Esophagus squamous epithelium (tissue), 5 donors: ENCODE measurements at regions not wholly inside any gene's neighbourhood (a gene's known extent, or its start where the extent isn't known, plus 50 kb on each side); places are given as distances from the start of the nearest gene placed in this dataset.

ENCODE experiments used
- DNase-seq: peaks from one replicate; lab custom pipeline; 2025; lab: John Stamatoyannopoulos, UW
- H3K27ac ChIP-seq, 4 donors: fragments of 200-600 bp; sonication (generic); one replicate each; pipeline ENCODE4 v1.5.1; 2016 to 2019; ENCODE audit warnings: mild to moderate bottlenecking in 1 of 4
- H3K27me3 ChIP-seq, 4 donors: fragments of 200-600 bp; sonication (generic); 1 replicate in 3 of 4; 2 replicates in 1 of 4; pipeline versions ENCODE4 v1.5.1 to v1.6.0; 2017 to 2021; ENCODE audit warnings: antibody characterized with exemption in 1 of 4
- H3K36me3 ChIP-seq, 3 donors: fragments of 200-600 bp; sonication (generic); one replicate each; pipeline ENCODE4 v1.5.1; 2016 to 2019
- H3K4me1 ChIP-seq, 3 donors: fragments of 200-600 bp; sonication (generic); one replicate each; pipeline ENCODE4 v1.5.1; 2017 to 2019
- H3K4me3 ChIP-seq, 4 donors: fragments of 200-600 bp; sonication (generic); 1 replicate in 3 of 4; 2 replicates in 1 of 4; pipeline ENCODE4 v1.5.1; 2016 to 2019; ENCODE audit warnings: mild to moderate bottlenecking in 2 of 4, moderate library complexity in 1 of 4
- H3K9me3 ChIP-seq, 3 donors: fragments of 200-600 bp; sonication (generic); one replicate each; pipeline ENCODE4 v1.5.1; 2016 to 2019
- CTCF ChIP-seq, 6 experiments: fragments of 450-650 bp in 4 of 6; fragments of 200-600 bp in 2 of 6; sonication (generic) in 2 of 6; IDR thresholded peaks; one replicate each; pipeline ENCODE4 v1.5.1; 2016 to 2019; ENCODE audit warnings: antibody characterized with exemption in 6 of 6, mild to moderate bottlenecking in 4 of 6, moderate library complexity in 4 of 6
- POLR2A ChIP-seq, 4 donors: fragments of 450-650 bp; IDR thresholded peaks; one replicate each; pipeline ENCODE4 v1.6.1; 2017; ENCODE audit warnings: antibody characterized with exemption in 4 of 4, mild to moderate bottlenecking in 4 of 4, moderate library complexity in 3 of 4
- WGBS, 2 donors: methylation state at CpG; one replicate each; pipeline ENCODE4 v1.1.5; 2018; 5-methylcytosine and 5-hydroxymethylcytosine counted together
- intact Hi-C: fragments of 100-400 bp; cut with DNase I; formaldehyde crosslinking; loops from one replicate; pipeline ENCODE4 v1.15.0; 2022
- donor health status: DM: yes; HTN: yes; CAD: no.

GRCh38 chr2:51108794-51109193 lies 76.9 kb upstream of the NRXN1 start:
- no peaks in the 10 kb centered on the region for H3K27me3 ChIP-seq
- no peaks in the 10 kb centered on the region for H3K4me1 ChIP-seq
- no peak overlapping the region for H3K27ac ChIP-seq
- WGBS, 2 donors = 89 to 100% methylated on average over 1 of the region's 1 CpG
- H3K4me3 ChIP-seq = no peak overlapping the region
- intact Hi-C loops = no loop called here
- DNase-seq = no peak
- TF ChIP-seq POLR2A (IDR thresholded peaks at IDR 0.05) (no peak), CTCF (IDR thresholded peaks at IDR 0.05) (no peak)
- no peaks in the 10 kb centered on the region for H3K9me3 ChIP-seq
- H3K36me3 ChIP-seq = no peaks in the 10 kb centered on the region

GRCh38 chr2:51107841-51108240 lies 75.9 kb upstream of the NRXN1 start:
- DNase-seq = no peak
- Histone ChIP-seq H3K36me3 (no peaks in the 10 kb centered on the region), H3K4me1 (no peaks in the 10 kb centered on the region), H3K27me3 (no peaks in the 10 kb centered on the region), H3K4me3 (no peak overlapping the region), H3K27ac (no peak overlapping the region), H3K9me3 (no peaks in the 10 kb centered on the region)
- WGBS, 2 donors = 28 to 32% methylated on average over 2 of the region's 2 CpGs
- intact Hi-C loops = no loop called here
- no peak for TF ChIP-seq CTCF (IDR thresholded peaks at IDR 0.05)
- TF ChIP-seq POLR2A (IDR thresholded peaks at IDR 0.05) = no peak

GRCh38 chr2:51105811-51106210 lies 73.9 kb upstream of the NRXN1 start:
- Histone ChIP-seq H3K36me3 (no peaks in the 10 kb centered on the region), H3K4me1 (no peaks in the 10 kb centered on the region), H3K9me3 (no peaks in the 10 kb centered on the region), H3K4me3 (no peak overlapping the region), H3K27ac (no peak overlapping the region), H3K27me3 (no peaks in the 10 kb centered on the region)
- intact Hi-C loops = no loop called here
- TF ChIP-seq POLR2A (IDR thresholded peaks at IDR 0.05) (no peak), CTCF (IDR thresholded peaks at IDR 0.05) (no peak)
- 72 to 73% methylated on average over 2 of the region's 2 CpGs for WGBS, 2 donors
- DNase-seq = no peak

GRCh38 chr2:51103205-51103604 lies 71.3 kb upstream of the NRXN1 start:
- Histone ChIP-seq H3K9me3 (no peaks in the 10 kb centered on the region), H3K27ac (no peak overlapping the region), H3K4me1 (no peaks in the 10 kb centered on the region), H3K4me3 (no peak overlapping the region), H3K27me3 (no peaks in the 10 kb centered on the region), H3K36me3 (no peaks in the 10 kb centered on the region)
- intact Hi-C loops = no loop called here
- DNase-seq = no peak
- WGBS, 2 donors = 24 to 40% methylated on average over 4 to 6 of the region's 6 CpGs
- TF ChIP-seq POLR2A (IDR thresholded peaks at IDR 0.05) = no peak

- Histone ChIP-seq H3K4me3 (no peak overlapping the region), H3K27me3 (no peaks in the 10 kb centered on the region), H3K4me1 (no peaks in the 10 kb centered on the region), H3K36me3 (no peaks in the 10 kb centered on the region), H3K9me3 (no peaks in the 10 kb centered on the region), H3K27ac (no peak overlapping the region)
- no peak for TF ChIP-seq POLR2A (IDR thresholded peaks at IDR 0.05)
- TF ChIP-seq CTCF (IDR thresholded peaks at IDR 0.05) = no peak
- 79 to 83% methylated on average over 4 of the region's 4 CpGs for WGBS, 2 donors
- DNase-seq = no peak
- intact Hi-C loops = no loop called here
Observed at GRCh38 chr2:51093016-51093415, 61.1 kb upstream of the NRXN1 start.

- Histone ChIP-seq H3K36me3 (no peaks in the 10 kb centered on the region), H3K27me3 (no peaks in the 10 kb centered on the region), H3K4me1 (no peaks in the 10 kb centered on the region), H3K27ac (no peak overlapping the region), H3K9me3 (no peaks in the 10 kb centered on the region), H3K4me3 (no peak overlapping the region)
- intact Hi-C loops = no loop called here
- DNase-seq = no peak
- 71 to 75% methylated on average over 3 of the region's 3 CpGs for WGBS, 2 donors
- TF ChIP-seq CTCF (IDR thresholded peaks at IDR 0.05) (no peak), POLR2A (IDR thresholded peaks at IDR 0.05) (no peak)
Observed at GRCh38 chr2:51085420-51086068, 53.6 kb upstream of the NRXN1 start.
